ACHN (cell line): ENCODE measurements at regions not wholly inside any gene's neighbourhood (a gene's known extent, or its start where the extent isn't known, plus 50 kb on each side); places are given as distances from the start of the nearest gene placed in this dataset.
"Not testable (repeated sequence)": the region's sequence is repeated elsewhere in the genome, so short reads cannot be mapped to it uniquely, and the experiment has no call there.

Experiments used
- DNase-seq: peaks from one replicate; pipeline ENCODE4 v3.0.0-alpha.2; 2015
- in situ Hi-C: cut with HindIII; loops from 2 replicates; pipeline ENCODE4 v1.10.0; 2017; ENCODE audit warnings: low sequenced_read_pairs, low pct_ligation_motif_present, low pct_unique_long_range_greater_than_20kb

DNA sequence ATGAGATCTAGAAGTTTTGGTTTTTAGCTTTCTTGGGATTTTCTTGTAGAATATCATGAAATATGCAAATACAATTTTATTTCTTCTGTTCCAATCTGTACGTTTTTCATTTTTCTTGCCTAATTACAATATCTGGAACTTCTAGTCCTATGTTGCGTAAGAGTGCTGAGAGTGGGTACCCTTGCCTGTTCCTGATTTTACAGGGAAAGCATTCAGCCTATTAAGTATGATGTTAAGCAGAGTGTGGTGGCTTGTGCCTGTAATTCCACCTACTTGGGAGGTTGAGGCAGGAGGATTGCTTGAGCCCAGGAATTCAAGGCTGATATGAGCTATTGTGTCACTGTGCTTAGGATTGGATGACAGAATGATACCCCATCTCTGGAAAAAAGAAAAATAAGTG, 210.2 kb upstream of the ITGA1 start:
- in situ Hi-C loops, result no loop called here
- DNase-seq, result no peak

DNA sequence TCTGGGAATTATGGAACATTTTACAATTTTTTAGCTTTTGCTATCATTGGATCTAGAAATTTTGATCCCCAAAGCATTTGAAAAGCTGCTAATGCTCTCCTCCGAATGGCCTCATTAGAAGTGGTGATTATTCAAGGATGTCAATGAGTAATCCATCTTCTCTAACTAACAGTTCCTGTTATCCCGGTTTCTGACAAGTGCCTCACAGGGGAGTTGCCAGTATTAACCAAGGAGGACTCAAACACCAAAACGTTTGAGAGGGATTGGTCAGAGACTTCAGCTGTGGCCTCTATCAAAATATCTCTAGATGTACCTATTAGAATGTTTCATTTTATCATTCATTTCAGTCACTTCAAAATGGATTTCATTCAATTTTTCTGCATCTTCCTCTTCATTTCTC, 208.3 kb upstream of the ITGA1 start:
- in situ Hi-C loops, result no loop called here
- no peak for DNase-seq

DNA sequence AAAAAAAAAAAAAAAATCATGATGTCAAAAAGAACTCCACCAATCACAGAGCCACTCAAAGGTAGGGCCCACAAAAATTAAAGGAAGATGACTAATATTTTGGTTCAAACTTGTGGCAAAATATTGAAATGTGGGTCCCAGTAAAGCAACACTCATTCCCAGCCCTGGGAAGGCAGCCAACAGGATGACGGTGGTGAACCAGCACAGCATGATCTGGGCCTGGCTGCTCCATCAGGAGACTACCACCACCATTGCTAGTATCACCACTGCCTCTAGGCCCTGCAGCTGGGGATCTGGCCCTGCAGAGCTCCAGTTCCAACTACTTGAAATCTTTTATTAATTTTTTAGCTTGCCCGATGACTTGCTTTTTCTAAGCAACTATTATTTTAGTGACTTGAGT, 206.8 kb upstream of the ITGA1 start:
- in situ Hi-C loops, result no loop called here
- no peak for DNase-seq

DNA sequence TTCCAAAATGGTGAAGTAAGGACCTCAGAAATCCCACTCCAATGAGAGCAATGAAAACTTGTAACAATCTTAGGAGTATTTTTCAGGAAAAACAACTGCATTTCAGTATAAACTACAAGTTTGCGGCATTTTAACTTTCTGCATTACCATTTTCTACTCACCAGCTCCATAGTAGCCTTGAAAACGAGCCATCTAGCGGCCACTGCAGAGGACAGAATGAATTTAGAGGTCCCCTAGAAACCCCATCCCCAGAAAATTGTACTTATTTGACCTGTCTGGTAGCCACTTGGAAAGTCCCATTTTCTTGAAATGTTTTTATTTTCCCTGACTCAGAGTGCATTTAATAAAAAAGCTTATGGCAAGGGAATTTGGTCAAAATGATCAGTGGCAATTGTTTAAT, 205.4 kb upstream of the ITGA1 start:
- DNase-seq, result no peak
- in situ Hi-C loops, result no loop called here

GRCh38 chr5:52587131-52587530, 200.6 kb upstream of the ITGA1 start:
- in situ Hi-C loops, result no loop called here

GRCh38 chr5:52597625-52598024, 190.1 kb upstream of the ITGA1 start:
- in situ Hi-C loops, result no loop called here
- no peak for DNase-seq

More at GRCh38 chr5:52587131-52587530, 200.6 kb upstream of the ITGA1 start:
- no peak for DNase-seq

- in situ Hi-C loops, result no loop called here
- no peak for DNase-seq
These were observed 188.7 kb upstream of the ITGA1 start for GRCh38 chr5:52598968-52599367.

GRCh38 chr5:52603778-52604554, 183.8 kb upstream of the ITGA1 start:
- in situ Hi-C loops, result no loop called here
- peak; percentile 52 for DNase-seq

DNA sequence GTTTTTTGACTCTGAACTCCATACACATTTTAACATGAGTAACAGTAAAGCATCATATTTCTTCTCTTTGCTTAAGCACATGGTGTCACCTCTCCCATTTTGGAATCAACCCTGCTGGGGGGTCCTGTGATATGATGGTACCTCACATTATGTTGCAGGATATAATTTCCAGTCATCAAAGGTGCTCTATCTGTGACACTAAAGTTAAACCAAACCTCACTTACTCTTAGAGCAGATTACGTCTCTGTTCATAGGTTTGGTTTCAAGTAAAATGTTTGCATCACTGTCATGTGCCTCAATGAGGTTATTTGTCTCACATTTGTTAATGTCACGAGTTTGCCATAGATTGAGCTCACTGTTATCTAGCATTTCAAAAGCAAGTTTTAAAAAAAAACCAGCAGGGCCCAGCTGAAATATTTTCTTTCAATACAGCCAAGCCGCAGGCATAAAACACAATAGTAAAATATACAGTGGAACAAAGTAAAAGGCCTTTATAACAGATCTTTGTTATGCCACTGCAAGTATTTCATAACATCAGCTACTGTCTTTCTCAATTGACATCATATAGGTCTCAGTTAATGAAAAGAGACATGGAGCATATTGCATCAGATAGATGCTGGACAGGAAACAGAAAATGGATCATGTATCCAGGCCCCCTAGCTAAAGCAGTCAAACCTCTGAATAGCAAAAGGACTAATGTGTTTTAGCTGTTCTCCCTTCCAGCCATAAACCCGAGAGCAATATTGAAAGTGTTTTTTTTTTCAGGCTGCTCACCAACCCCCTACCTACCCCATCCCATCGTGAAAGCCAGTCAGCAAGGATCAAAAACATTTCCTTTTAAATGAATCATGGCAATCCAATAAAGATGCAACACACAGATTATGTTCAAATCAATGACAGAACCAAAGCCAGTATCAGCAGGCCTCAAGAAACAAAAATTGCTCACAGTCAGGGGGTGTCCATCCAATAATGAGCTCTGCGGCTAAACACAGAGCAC, 182.1 kb upstream of the ITGA1 start:
- no peak for DNase-seq
- in situ Hi-C loops, result no loop called here

- in situ Hi-C loops, result no loop called here
- DNase-seq, result no peak
These were observed 180.4 kb upstream of the ITGA1 start for GRCh38 chr5:52607227-52607824.

DNA sequence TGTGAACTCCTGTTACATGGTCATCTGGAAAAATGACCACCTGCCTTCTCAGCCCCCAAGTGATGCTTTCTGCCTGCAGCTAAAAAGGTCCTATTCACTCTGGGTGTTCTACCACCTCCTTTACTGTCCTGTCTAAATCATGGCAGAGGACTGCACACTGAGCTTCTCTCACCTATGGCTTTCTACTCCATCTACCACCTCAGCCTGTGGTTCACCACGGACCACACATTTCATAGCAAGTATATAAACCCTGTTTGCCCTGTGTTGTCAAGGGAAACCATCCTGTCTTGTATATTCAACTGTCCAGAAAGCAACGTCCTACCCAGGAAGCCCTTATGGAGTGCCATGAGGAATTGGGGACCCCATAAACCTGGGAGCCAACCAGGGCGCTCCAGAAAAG, 167.4 kb upstream of the ITGA1 start:
- in situ Hi-C loops, result no loop called here
- DNase-seq, result no peak

DNA sequence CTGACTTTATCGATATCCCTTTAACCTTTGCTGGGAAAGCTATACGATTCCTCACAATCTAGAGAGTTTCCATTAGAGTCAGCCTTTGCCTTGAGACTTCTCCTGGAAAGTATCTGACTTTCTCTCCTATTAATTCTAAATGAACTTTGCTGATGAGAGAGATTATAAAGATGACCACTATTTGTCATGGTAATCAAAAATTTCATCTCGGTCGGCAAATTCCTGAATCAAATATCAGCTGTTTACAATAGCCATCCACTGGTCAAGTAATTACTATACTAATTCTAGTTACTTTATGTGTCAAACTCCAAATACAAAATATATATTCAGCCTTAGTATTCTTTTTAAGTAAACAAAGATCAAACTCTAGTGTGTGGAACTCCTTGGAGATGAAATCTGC, 164.4 kb upstream of the ITGA1 start:
- in situ Hi-C loops, result no loop called here
- no peak for DNase-seq

GRCh38 chr5:52624291-52624690, 163.4 kb upstream of the ITGA1 start:
- in situ Hi-C loops, result no loop called here
- no peak for DNase-seq

DNA sequence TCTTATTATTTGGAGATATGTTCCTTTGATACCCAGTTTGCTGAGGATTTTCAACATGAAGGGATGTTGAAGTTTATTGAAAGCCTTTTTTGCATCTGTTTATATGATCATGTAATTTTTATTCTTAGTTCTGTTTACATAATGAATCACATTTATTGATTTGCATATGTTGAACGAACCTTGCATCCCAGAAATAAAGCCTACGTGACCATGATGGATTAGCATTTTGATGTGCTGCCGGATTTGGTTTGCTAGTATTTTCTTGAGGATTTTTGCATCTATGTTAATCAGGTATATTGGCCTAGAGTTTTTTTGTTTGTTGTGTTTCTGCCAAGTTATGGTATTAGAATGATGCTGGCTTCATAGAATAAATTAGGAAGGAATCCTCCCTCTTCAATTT, 161.4 kb upstream of the ITGA1 start:
- in situ Hi-C loops, result no loop called here

DNA sequence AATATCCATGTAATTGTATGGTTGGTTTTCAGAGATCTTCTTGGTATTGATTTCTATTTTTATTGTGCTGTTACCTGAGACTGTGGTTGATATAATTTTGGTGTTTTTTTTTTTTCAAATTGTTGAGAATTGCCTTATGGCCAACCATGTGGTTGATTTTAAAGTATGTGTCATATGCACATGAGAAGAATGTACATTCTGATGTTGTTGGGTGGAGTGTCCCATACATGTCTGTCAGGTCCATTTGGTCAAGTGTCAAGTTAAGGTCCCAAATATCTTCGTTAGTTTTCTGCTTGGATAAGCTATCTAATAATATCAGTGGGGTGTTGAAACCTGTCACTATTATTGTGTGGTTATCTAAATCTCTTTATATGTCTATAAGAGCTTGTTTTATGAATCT, 160.0 kb upstream of the ITGA1 start:
- DNase-seq, result no peak
- in situ Hi-C loops, result no loop called here

More for the DNA sequence above, 161.4 kb upstream of the ITGA1 start:
- DNase-seq, result no peak

DNA sequence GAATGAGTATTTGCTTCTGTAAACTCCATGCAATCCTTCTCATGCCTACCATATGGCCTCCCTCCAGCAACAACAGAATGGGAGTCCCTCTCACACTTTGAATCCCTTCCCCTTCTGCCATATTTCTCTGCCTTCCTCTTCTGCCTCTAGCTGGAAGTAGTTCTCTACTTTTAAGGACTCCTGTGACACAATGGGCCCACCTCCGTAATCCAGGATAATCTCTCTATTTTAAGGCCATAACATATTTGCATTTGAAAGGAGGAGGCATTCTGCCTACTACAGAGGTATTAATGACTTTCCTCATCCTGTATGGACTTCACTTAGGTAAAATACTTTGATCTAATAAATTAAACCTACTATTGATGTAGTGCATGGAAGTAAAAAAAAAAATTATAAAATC, 155.4 kb upstream of the ITGA1 start:
- in situ Hi-C loops, result no loop called here
- DNase-seq, result no peak

DNA sequence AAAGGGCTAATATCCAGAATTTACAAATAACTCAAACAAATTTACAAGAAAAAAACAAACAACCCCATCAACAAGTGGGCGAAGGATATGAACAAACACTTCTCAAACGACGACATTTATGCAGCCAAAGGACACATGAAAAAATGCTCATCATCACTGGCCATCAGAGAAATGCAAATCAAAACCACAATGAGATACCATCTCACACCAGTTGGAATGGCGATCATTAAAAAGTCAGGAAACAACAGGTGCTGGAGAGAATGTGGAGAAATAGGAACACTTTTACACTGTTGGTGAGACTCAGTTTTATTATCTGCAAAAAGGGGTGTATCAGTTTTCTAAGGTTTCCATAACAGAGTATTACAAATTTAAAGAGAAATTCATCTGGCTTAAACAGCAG, 153.5 kb upstream of the ITGA1 start:
- DNase-seq, in situ Hi-C loops: not testable (repeated sequence)

- no peak for DNase-seq
- in situ Hi-C loops, result no loop called here
These were observed 149.0 kb upstream of the ITGA1 start for GRCh38 chr5:52638732-52639131.

DNA sequence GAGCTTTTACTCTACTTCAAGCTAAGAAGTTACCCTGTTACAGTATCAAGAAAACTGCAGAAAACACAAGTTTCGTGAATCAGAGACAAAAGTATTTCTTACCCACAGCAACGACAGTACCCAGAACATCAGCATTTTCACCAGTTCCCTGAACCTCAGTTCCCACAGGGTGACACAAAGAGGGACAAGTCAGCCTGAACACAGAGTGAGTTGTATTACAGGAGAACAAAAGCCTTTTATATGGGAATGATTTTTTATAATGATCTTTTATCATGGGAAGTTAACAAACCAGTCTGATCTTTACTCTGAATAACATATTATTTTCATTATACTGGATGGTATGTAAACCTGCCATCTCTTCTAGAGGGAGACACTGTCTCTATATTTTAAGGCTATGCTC, 139.0 kb upstream of the ITGA1 start:
- in situ Hi-C loops, result no loop called here

More for the DNA sequence above, 139.0 kb upstream of the ITGA1 start:
- no peak for DNase-seq
